H9 (cell line): ENCODE measurements at regions not wholly inside any gene's neighbourhood (a gene's known extent, or its start where the extent isn't known, plus 50 kb on each side); places are given as distances from the start of the nearest gene placed in this dataset.
"Not testable (repeated sequence)": the region's sequence is repeated elsewhere in the genome, so short reads cannot be mapped to it uniquely, and the experiment has no call there.

Source experiments
- DNase-seq: peaks from one replicate; pipeline ENCODE4 v3.0.0-alpha.2; 2017
- H2AFZ ChIP-seq: one replicate; pipeline ENCODE4 v1.6.1; 2013; ENCODE audit warnings: mild to moderate bottlenecking, low read length, control low read depth, moderate library complexity
- H2AK5ac ChIP-seq: 2 replicates; pipeline ENCODE4 v1.6.1; 2013; ENCODE audit warnings: low read length, control low read depth, mixed read lengths; ENCODE audit not compliant: insufficient read length
- H2BK120ac ChIP-seq: one replicate; pipeline ENCODE4 v1.6.1; 2013; ENCODE audit warnings: low read depth, mild to moderate bottlenecking, low read length, control low read depth, inconsistent platforms; ENCODE audit not compliant: poor library complexity, severe bottlenecking
- H2BK12ac ChIP-seq: 2 replicates; pipeline ENCODE4 v1.6.1; 2013; ENCODE audit warnings: low read length, control low read depth, mixed read lengths, low read depth; ENCODE audit not compliant: insufficient read length
- H2BK15ac ChIP-seq: 2 replicates; pipeline ENCODE4 v1.6.1; 2013; ENCODE audit warnings: low read depth, low read length, control low read depth
- H2BK20ac ChIP-seq: one replicate; pipeline ENCODE4 v1.6.1; 2013; ENCODE audit warnings: low read depth, mild to moderate bottlenecking, low read length, control low read depth, inconsistent platforms; ENCODE audit not compliant: poor library complexity, severe bottlenecking
- H2BK5ac ChIP-seq: 2 replicates; pipeline ENCODE4 v1.6.1; 2013; ENCODE audit warnings: low read length, control low read depth, mixed read lengths; ENCODE audit not compliant: insufficient read length
- H3K14ac ChIP-seq: 2 replicates; pipeline ENCODE4 v1.6.1; 2013; ENCODE audit warnings: low read length, control low read depth; ENCODE audit not compliant: insufficient read depth
- H3K18ac ChIP-seq: 2 replicates; pipeline ENCODE4 v1.6.1; 2013; ENCODE audit warnings: low read depth, mild to moderate bottlenecking, mixed read lengths, low read length, control low read depth; ENCODE audit not compliant: insufficient read length
- H3K23ac ChIP-seq: 2 replicates; pipeline ENCODE4 v1.6.1; 2013; ENCODE audit warnings: low read length, control low read depth, mixed read lengths, low read depth; ENCODE audit not compliant: insufficient read length
- H3K23me2 ChIP-seq: 2 replicates; pipeline ENCODE4 v1.6.1; 2013; ENCODE audit warnings: low read depth, mild to moderate bottlenecking, mixed read lengths, low read length, control low read depth; ENCODE audit not compliant: insufficient read length, poor library complexity, severe bottlenecking
- H3K27ac ChIP-seq: 2 replicates; pipeline ENCODE4 v1.5.1; 2013; ENCODE audit warnings: low read length, control low read depth, mixed read lengths, low read depth; ENCODE audit not compliant: insufficient read length
- H3K27me3 ChIP-seq: 2 replicates; pipeline ENCODE4 v1.6.1; 2013; ENCODE audit warnings: low read length, control low read depth, inconsistent platforms; ENCODE audit not compliant: insufficient read depth
- H3K4ac ChIP-seq: 2 replicates; pipeline ENCODE4 v1.6.1; 2013; ENCODE audit warnings: low read depth, mild to moderate bottlenecking, control low read depth, inconsistent platforms, low read length, moderate library complexity
- H3K4me1 ChIP-seq: 2 replicates; pipeline ENCODE4 v1.6.1; 2013; ENCODE audit warnings: low read length, control low read depth, inconsistent platforms; ENCODE audit not compliant: insufficient read depth
- H3K4me2 ChIP-seq: 2 replicates; pipeline ENCODE4 v1.6.1; 2013; ENCODE audit warnings: low read length, control low read depth, mixed read lengths; ENCODE audit not compliant: insufficient read length, insufficient read depth
- H3K56ac ChIP-seq: 2 replicates; pipeline ENCODE4 v1.6.1; 2013; ENCODE audit warnings: low read depth, mild to moderate bottlenecking, mixed read lengths, low read length, control low read depth; ENCODE audit not compliant: insufficient read length
- H3K79me1 ChIP-seq: 2 replicates; pipeline ENCODE4 v1.6.1; 2013; ENCODE audit warnings: low read depth, mild to moderate bottlenecking, moderate library complexity, low read length, control low read depth, inconsistent platforms; ENCODE audit not compliant: insufficient read depth, poor library complexity, severe bottlenecking
- H3K79me2 ChIP-seq: 2 replicates; pipeline ENCODE4 v1.6.1; 2013; ENCODE audit warnings: low read length, control low read depth, inconsistent platforms; ENCODE audit not compliant: insufficient read depth
- H3K9ac ChIP-seq: 2 replicates; pipeline ENCODE4 v1.6.1; 2013; ENCODE audit warnings: low read length, control low read depth, mixed read lengths; ENCODE audit not compliant: insufficient read length; ENCODE audit errors: extremely low read depth
- H3K9me3 ChIP-seq: one replicate; pipeline ENCODE4 v1.6.1; 2013; ENCODE audit warnings: low read depth, low read length, inconsistent platforms; ENCODE audit not compliant: control insufficient read depth
- H3T11ph ChIP-seq: one replicate; pipeline ENCODE4 v1.6.1; 2013; ENCODE audit warnings: mild to moderate bottlenecking, low read length, control low read depth, inconsistent platforms
- H4K20me1 ChIP-seq: one replicate; pipeline ENCODE4 v1.6.1; 2013; ENCODE audit not compliant: control insufficient read depth, insufficient read length, insufficient read depth
- H4K5ac ChIP-seq: 2 replicates; pipeline ENCODE4 v1.6.1; 2013; ENCODE audit warnings: low read depth, mild to moderate bottlenecking, mixed read lengths, low read length, control low read depth; ENCODE audit not compliant: insufficient read length
- H4K8ac ChIP-seq: replicated peaks from 2 replicates; pipeline ENCODE4 v1.6.1; 2013; ENCODE audit warnings: low read length, control low read depth, mixed read lengths, low read depth; ENCODE audit not compliant: insufficient read length
- H4K91ac ChIP-seq: 2 replicates; pipeline ENCODE4 v1.6.1; 2013; ENCODE audit warnings: low read depth, mild to moderate bottlenecking, moderate library complexity, mixed read lengths, low read length, control low read depth; ENCODE audit not compliant: insufficient read length
- H3K27ac Mint-ChIP-seq, 3 experiments: 2 replicates in 2 of 3; 3 replicates in 1 of 3; pipeline ENCODE4 v1.8.0; 2020 to 2021; ENCODE audit warnings: mixed read lengths in 3 of 3, mild to moderate bottlenecking in 1 of 3, moderate library complexity in 1 of 3
- H3K27me3 Mint-ChIP-seq: 2 replicates; pipeline ENCODE4 v1.8.0; 2021; ENCODE audit warnings: low read depth, mild to moderate bottlenecking, moderate library complexity, mixed read lengths
- H3K36me3 Mint-ChIP-seq, 3 experiments: 2 replicates in 2 of 3; 3 replicates in 1 of 3; pipeline ENCODE4 v1.8.0; 2020 to 2021; ENCODE audit warnings: low read depth in 3 of 3, mixed read lengths in 3 of 3; ENCODE audit not compliant: insufficient read depth in 1 of 3
- H3K4me1 Mint-ChIP-seq, 2 experiments: 2 replicates each; pipeline ENCODE4 v1.8.0; 2020; ENCODE audit warnings: mixed read lengths in 2 of 2
- H3K4me3 Mint-ChIP-seq, 2 experiments: 2 replicates in 1 of 2; 3 replicates in 1 of 2; pipeline ENCODE4 v1.8.0; 2020 to 2021; ENCODE audit warnings: mild to moderate bottlenecking in 2 of 2, mixed read lengths in 2 of 2, moderate library complexity in 1 of 2
- H3K9me3 Mint-ChIP-seq, 2 experiments: 2 replicates in 1 of 2; 3 replicates in 1 of 2; pipeline ENCODE4 v1.8.0; 2020; ENCODE audit warnings: mild to moderate bottlenecking in 2 of 2, mixed read lengths in 2 of 2, moderate library complexity in 1 of 2
- WGBS: extraction: QIAGEN DNeasy Blood & Tissue Kit; methylation state at CpG from one replicate; pipeline ENCODE4 v1.1.7; 2013; ENCODE audit warnings: missing lambda C conversion rate, low lambda C conversion rate, mixed read lengths; ENCODE audit not compliant: insufficient read length; ENCODE audit errors: extremely low coverage; 5-methylcytosine and 5-hydroxymethylcytosine counted together
- TF ChIP-seq, protein P1 (sequence below): fragments of 200-600 bp; sonication (generic); conservative IDR thresholded peaks from 3 replicates; pipeline ENCODE4 v1.8.0; 2021; ENCODE audit warnings: antibody characterized with exemption, mild to moderate bottlenecking

DNA sequence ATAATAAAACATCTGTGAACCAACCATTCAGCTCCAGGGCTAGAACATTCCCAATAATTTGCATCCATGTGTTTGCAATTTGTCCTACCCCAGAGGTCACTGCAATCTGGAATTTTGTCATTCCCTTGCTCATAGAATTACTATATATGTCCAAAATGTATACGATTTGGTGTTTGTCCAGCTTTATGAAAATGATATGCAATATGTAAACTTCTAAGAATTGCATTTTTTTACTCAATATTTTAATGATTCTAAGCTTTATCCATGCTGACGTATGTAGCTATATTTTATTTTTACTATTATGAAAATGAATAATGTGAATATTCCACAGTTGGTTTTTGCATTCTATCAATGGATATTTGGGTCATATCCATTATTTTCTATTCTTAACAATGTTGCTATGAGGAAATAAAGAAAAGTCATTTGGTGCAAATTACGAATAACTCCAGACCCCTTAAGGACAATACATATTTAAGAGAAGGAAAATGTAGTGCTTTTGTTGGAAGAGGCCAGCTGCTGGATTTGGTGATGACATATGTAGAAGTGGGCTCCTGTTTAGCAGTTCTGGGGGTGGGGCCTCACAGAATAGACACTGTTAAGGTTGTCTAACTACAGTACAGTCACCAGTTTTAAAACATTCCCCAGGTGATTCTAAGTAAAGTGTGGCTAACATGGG, 139.4 kb downstream of the SLC38A4 start:
- Mint-ChIP-seq H3K27ac (no peak overlapping the region), H3K9me3 (peaks cover 9 to 27% of the 10 kb centered on the region in 2 experiments), H3K4me3 (no peak overlapping the region), H3K27me3 (no peaks in the 10 kb centered on the region), H3K36me3 (peaks cover 6 to 16% (median 12%) of the 10 kb centered on the region in 3 experiments), H3K4me1 (peaks cover 0 to 5% of the 10 kb centered on the region in 2 experiments; a peak in 1 of 4 replicates)
- Histone ChIP-seq H3K4me2 (no peak overlapping the region), H4K5ac (no peak overlapping the region), H3K27me3 (no peaks in the 10 kb centered on the region), H3K18ac (no peak overlapping the region), H2BK12ac (no peak overlapping the region), H2BK120ac (no peak overlapping the region), H3K23ac (no peak overlapping the region), H3K23me2 (no peaks in the 10 kb centered on the region), H3T11ph (no peak overlapping the region), H3K9me3 (no peaks in the 10 kb centered on the region), H2AFZ (no peak overlapping the region), H3K4me1 (no peaks in the 10 kb centered on the region), H4K8ac (no peak overlapping the region), H3K4ac (no peak overlapping the region), H2AK5ac (no peak overlapping the region), H2BK15ac (no peak overlapping the region), H3K79me1 (no peaks in the 10 kb centered on the region), H4K20me1 (no peaks in the 10 kb centered on the region), H2BK5ac (no peak overlapping the region), H3K79me2 (no peaks in the 10 kb centered on the region), H3K56ac (no peak overlapping the region), H2BK20ac (no peak overlapping the region), H4K91ac (no peak overlapping the region), H3K14ac (no peak overlapping the region), H3K27ac (no peak overlapping the region), H3K9ac (no peak overlapping the region)
- no CpG with 5 or more reads among the region's 3 CpGs for WGBS
- TF ChIP-seq, protein P1, sequence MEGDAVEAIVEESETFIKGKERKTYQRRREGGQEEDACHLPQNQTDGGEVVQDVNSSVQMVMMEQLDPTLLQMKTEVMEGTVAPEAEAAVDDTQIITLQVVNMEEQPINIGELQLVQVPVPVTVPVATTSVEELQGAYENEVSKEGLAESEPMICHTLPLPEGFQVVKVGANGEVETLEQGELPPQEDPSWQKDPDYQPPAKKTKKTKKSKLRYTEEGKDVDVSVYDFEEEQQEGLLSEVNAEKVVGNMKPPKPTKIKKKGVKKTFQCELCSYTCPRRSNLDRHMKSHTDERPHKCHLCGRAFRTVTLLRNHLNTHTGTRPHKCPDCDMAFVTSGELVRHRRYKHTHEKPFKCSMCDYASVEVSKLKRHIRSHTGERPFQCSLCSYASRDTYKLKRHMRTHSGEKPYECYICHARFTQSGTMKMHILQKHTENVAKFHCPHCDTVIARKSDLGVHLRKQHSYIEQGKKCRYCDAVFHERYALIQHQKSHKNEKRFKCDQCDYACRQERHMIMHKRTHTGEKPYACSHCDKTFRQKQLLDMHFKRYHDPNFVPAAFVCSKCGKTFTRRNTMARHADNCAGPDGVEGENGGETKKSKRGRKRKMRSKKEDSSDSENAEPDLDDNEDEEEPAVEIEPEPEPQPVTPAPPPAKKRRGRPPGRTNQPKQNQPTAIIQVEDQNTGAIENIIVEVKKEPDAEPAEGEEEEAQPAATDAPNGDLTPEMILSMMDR, result no peak
- no peak for DNase-seq

DNA sequence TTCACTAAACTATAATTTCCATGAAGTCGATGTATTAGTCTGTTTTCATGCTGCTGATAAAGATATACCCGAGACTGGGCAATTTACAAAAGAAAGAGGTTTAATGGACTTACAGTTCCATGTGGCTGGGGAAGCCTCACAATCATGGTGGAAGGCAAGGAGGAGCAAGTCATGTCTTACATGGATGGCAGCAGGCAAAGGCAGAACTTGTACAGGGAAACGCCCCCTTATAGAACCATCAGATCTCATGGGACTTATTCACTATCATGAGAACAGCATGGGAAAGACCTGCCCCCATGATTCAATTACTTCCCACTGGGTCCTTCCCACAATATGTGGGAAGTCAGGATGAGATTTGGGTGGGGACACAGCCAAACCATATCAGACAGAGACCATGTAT, 141.6 kb downstream of the SLC38A4 start:
- not testable (repeated sequence) for H3K27ac Mint-ChIP-seq, H4K8ac ChIP-seq, H3K4ac ChIP-seq, H2BK5ac ChIP-seq, H3K4me1 ChIP-seq, H3K14ac ChIP-seq, H3K4me3 Mint-ChIP-seq, H3K18ac ChIP-seq, H3K4me2 ChIP-seq, H2BK12ac ChIP-seq, H4K5ac ChIP-seq, H3K9me3 ChIP-seq, H4K91ac ChIP-seq, H2AFZ ChIP-seq, H3K23ac ChIP-seq, H2BK120ac ChIP-seq, H4K20me1 ChIP-seq, DNase-seq, H2AK5ac ChIP-seq, H3K23me2 ChIP-seq, H2BK15ac ChIP-seq, H3K79me1 ChIP-seq, H3K9ac ChIP-seq, H2BK20ac ChIP-seq, H3K79me2 ChIP-seq, H3K56ac ChIP-seq, H3K27ac ChIP-seq, H3T11ph ChIP-seq, H3K27me3 Mint-ChIP-seq, H3K27me3 ChIP-seq
- peaks cover 6 to 16% (median 12%) of the 10 kb centered on the region in 3 experiments for H3K36me3 Mint-ChIP-seq
- peaks cover 7 to 15% of the 10 kb centered on the region in 2 experiments for H3K4me1 Mint-ChIP-seq
- WGBS, result no CpG with 5 or more reads among the region's 3 CpGs
- peaks cover 9 to 27% of the 10 kb centered on the region in 2 experiments for H3K9me3 Mint-ChIP-seq
